GM12865 (cell line): ENCODE measurements at regions not wholly inside any gene's neighbourhood (a gene's known extent, or its start where the extent isn't known, plus 50 kb on each side); places are given as distances from the start of the nearest gene placed in this dataset.

ENCODE experiments used
- DNase-seq: peaks from one replicate; pipeline ENCODE4 v3.0.0; 2010; ENCODE audit warnings: low read depth
- H3K4me3 ChIP-seq: 2 replicates; pipeline ENCODE4 v1.5.1; 2011; ENCODE audit warnings: mild to moderate bottlenecking, low read depth, low read length, control low read depth
- CTCF ChIP-seq: IDR thresholded peaks from 2 replicates; pipeline ENCODE4 v1.5.1; 2011; ENCODE audit warnings: low read length, control low read depth, low read depth, inconsistent platforms; ENCODE audit not compliant: insufficient read depth; ENCODE audit errors: missing control alignments

GRCh38 chr7:156261581-156261980 is 379.0 kb upstream of the RNF32 start:
- H3K4me3 ChIP-seq: no peak overlapping the region
- TF ChIP-seq CTCF: no peak
- no peak for DNase-seq

DNA sequence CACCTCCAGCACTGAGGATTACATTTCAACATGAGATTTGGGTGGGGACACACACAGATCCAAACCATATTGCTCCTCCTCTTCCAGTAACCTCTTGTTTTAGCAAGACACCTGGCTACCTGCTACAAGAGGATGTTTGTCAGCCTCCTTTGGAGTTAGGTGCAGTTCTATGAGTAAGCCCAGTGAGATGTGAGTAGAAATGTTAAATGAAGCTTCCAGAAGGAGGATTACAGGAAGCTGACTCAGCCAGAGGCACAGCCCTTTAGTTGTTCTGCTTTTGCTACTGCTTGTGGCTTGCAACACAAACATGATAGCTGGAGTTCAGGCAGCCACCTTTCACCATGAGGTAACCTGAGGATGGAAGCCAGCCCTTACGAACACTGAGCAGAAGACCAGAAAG is 382.7 kb upstream of the RNF32 start:
- TF ChIP-seq CTCF: no peak
- no peak overlapping the region for H3K4me3 ChIP-seq
- no peak for DNase-seq

DNA sequence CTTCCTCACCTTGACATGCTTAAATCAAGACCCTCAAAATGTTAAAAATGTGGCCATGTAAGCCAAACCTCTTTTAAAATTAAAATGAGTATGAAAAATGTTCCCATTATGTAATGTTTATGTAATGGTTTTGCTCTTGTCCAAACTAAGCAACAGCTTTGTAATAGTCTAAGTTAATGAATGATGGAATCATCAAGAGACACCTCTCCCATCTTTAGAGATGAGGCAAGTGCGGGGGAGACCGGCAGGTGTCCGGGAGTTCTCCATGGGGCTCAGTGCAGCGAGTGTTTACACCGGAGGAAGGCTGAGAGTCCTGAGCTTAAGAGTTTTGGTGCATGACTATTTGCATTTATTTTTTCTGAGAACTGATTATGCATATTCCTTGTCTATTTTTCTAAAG is 384.9 kb upstream of the RNF32 start:
- TF ChIP-seq CTCF: no peak
- no peak overlapping the region for H3K4me3 ChIP-seq
- no peak for DNase-seq

DNA sequence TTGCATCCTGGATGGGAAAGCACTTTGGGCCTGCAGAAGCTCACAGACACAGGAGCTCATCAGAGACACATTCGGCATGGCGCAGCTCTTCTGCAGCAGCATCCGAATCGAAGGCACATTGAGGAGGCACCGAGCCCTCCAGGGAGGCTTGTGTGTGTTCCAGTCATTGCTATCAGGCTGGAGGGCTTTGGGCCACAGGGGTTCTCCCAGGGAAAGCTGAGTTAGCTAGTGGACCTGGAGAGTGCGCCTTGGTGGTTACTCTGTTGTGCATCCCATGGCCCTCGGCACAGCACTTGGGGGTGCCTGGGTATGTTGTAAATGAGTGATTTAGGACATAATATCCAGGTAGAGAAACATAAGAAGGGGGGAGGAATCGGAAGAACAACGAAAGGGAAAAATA is 388.7 kb upstream of the RNF32 start:
- TF ChIP-seq CTCF: no peak
- no peak overlapping the region for H3K4me3 ChIP-seq
- no peak for DNase-seq

GRCh38 chr7:156240532-156240931 is 400.0 kb upstream of the RNF32 start:
- H3K4me3 ChIP-seq: no peak overlapping the region
- DNase-seq: no peak
- no peak for TF ChIP-seq CTCF

- no peak for TF ChIP-seq CTCF
- H3K4me3 ChIP-seq: no peak overlapping the region
- DNase-seq: no peak
Observed at GRCh38 chr7:156238366-156239133, 402.0 kb upstream of the RNF32 start.

- TF ChIP-seq CTCF: no peak
- H3K4me3 ChIP-seq: no peak overlapping the region
- DNase-seq: no peak
Observed at GRCh38 chr7:156237614-156238013, 403.0 kb upstream of the RNF32 start.
